Left hindlimb (tissue), 1 donor: ENCODE measurements at regions not wholly inside any gene's neighbourhood (a gene's known extent, or its start where the extent isn't known, plus 50 kb on each side); places are given as distances from the start of the nearest gene placed in this dataset.
"Not testable (repeated sequence)": the region's sequence is repeated elsewhere in the genome, so short reads cannot be mapped to it uniquely, and the experiment has no call there.

ENCODE experiments used
- DNase-seq: peaks from one replicate; pipeline ENCODE4 v3.0.0-alpha.2; 2018

DNA sequence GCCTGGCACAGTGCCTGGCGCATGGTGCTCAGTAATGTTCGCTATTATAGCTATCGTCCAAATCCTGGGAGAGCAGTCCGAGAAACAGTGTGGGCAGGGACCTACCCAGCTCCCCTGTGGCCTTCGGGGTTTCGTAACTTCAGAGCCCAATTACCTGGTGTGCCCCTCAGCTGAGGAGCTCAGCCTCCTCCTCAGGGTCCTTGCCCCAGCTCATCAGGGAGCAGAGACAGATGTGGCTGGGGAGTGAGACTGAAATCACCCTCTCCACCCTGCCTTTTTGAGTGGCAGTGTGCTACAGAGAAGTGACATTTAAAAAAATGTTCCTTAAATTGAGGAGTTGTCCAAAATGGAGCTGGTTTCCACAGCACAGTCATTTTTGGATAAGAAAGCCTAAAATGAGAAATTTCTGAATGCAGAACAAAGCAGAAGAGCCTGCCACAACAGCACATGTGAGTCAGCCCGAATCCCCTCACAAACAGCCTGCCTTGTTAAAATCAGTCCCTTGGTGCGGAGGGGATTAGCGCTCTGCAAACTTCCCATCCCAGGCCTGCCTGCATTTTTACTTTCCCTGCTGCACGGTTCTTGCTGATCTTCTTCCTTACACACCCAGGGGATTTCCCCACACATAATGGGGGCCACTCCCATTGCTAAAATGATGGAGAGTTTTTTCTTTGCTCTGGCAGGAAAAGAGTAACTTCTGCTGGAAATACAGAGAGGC is 78.1 kb upstream of the PITX1 start:
- DNase-seq = peak; percentile 89

DNA sequence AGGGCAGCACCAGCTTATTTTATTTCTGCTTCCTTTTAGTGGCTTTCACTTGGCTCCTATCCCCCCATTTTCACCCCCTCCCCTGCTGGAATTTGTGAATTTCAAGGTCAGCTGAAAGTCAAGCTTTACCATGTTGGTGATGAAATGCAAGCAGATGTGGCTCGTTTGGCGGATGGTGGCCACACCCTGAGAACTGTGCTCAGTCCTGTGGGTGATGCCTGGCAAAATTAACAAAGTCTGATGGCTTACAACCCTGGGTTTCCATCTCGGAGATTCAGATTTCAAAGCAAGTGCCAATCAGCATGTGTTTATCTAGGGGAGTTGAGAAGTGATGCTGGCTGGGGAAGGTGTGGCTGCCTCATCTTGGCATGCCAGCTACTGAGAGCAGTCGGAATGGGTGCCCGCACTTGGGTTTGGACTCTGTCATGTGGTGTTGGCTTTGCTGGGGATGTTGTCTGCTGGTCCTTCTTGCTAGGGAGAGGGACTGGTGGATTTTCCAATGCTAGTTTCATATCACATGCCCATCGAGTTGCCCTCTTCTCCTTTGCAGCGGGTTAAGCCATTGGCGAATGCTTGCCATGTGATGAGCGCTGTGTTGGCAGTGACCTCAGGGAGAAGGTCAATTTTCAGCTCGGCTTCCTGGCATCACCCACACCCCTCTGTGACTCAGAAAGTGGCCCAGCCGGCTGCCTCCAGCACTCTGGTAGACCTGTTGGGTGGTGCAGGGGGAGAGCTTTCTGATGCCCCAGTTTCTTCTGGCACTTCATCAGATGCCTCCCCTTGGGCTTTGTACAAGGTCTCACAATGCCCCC is 77.0 kb upstream of the PITX1 start:
- DNase-seq = no peak

GRCh38 chr5:135108992-135109391 is 75.0 kb upstream of the PITX1 start:
- no peak for DNase-seq

- no peak for DNase-seq
Observed at GRCh38 chr5:135108569-135108968, 74.5 kb upstream of the PITX1 start.

DNA sequence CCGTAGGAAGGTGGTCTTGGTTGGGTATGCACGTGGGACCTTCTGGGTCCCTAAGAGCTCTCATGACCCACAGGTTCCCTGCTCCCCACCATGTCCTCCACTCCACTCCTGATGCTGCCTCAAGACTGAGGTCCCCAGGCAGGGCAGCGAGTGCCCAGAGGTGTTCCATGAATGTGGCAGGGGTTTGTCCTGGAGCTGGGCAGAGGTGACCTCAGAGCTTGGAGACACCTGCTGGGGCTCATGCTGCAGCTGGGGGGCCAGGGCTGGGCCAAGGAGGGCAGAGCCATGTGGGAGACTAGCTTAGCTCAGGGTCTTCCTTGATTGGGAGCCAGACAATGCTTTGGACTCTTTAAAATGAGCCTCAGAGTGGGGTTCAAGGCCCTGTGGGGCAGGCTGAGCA is 74.0 kb upstream of the PITX1 start:
- DNase-seq = no peak

DNA sequence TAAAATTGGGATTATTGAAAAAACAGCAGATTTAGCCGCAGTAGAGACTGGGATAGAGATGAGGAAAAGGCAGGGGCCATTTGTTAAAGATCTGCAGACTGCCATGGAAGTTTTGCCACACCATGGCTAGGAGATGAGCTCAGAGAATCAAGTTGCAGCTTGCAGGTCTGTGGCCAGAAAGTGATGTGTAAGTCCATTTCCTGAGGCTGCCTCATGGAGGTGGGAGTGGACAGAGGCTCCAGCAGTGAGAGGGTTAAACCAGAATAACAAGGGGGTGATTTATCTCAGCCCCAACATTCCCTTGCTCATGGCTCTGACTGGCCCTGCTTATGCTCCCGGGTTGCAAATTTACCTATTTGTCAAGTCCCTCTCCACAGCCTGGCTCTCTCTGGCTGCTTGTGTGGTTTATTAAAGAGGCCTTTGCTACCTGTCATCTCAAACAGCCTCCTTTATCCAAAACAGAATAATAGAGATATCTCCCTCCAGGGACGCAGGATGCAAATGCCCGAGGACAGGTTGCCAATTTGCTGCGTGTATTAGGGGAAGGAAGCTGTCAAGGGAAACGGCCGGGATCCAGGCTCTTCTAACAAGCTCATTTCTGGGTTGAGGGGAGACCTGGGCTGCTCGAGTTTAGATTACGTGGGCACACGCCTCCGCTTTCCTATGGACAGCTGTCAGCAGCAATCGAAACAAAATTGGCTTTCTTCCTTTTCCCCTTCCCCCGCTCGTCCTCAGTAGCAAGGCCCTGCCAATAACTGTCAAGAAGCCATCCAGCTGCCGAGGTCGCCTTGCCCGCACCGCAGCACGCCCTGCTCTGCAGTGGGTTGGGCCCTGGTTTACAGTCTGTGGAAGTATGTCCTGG is 72.8 kb upstream of the PITX1 start:
- no peak for DNase-seq

GRCh38 chr5:135106136-135106535 is 72.1 kb upstream of the PITX1 start:
- no peak for DNase-seq

- no peak for DNase-seq
Observed at GRCh38 chr5:135105105-135105484, 71.1 kb upstream of the PITX1 start.

GRCh38 chr5:135103575-135103853 is 69.5 kb upstream of the PITX1 start:
- no peak for DNase-seq

- no peak for DNase-seq
Observed at GRCh38 chr5:135102716-135103574, 68.9 kb upstream of the PITX1 start.

GRCh38 chr5:135100431-135100830 is 66.4 kb upstream of the PITX1 start:
- no peak for DNase-seq

DNA sequence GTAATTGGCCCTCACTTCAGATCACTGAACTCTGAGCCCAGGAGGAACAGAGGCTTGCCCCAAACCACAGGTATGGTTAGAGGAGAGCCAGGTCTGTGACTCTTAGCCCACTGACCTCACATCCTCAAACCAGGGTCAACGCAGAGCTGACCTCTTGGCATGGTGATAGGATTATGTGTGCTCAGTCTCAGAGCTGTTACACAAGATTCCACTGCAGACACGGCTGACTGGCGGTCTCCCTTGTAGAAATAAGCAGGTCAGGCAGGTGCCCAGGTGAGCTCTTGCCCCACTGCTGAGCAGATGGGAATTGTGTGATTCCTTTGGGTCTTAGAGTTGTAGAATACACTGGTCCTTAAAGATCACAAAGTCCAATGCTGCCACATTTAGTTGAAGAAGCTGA is 66.0 kb upstream of the PITX1 start:
- no peak for DNase-seq

DNA sequence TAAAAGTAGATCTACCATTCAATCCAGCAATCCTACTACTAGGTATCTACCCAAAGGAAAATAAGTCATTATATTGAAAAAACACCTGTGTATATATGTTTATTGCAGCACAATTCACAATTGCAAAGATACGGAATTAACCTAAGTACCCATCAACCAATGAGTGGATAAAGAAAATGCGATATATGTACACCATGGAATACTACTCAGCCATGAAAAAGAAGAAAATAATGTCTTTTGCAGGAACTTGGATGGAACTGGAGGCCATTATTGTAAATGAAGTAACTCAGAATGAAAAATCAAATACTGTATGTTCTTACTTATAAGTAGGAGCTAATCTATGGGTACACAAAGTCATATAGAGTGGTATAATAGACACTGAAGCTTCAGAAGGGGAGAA is 63.4 kb upstream of the PITX1 start:
- DNase-seq = no peak

DNA sequence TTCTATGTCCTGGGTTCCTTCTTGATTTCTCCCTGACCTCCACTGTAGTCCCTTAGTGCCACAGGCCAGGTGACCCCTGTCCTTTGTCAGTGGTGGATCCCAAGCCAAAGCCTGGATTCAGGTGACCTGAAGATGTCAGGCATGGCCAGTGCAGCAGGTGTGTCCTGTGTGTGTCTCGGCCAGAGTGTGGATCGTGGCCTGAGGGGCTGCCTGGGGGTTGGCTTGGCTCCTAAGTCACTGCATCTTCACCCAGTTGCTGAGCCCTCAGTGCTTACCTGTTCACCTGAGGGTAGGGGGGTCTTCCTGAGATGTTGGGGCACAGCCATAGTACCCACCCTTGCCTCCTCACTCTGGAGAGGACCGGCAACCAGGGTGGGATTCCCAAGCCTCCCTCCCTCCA is 61.8 kb upstream of the PITX1 start:
- DNase-seq = no peak

DNA sequence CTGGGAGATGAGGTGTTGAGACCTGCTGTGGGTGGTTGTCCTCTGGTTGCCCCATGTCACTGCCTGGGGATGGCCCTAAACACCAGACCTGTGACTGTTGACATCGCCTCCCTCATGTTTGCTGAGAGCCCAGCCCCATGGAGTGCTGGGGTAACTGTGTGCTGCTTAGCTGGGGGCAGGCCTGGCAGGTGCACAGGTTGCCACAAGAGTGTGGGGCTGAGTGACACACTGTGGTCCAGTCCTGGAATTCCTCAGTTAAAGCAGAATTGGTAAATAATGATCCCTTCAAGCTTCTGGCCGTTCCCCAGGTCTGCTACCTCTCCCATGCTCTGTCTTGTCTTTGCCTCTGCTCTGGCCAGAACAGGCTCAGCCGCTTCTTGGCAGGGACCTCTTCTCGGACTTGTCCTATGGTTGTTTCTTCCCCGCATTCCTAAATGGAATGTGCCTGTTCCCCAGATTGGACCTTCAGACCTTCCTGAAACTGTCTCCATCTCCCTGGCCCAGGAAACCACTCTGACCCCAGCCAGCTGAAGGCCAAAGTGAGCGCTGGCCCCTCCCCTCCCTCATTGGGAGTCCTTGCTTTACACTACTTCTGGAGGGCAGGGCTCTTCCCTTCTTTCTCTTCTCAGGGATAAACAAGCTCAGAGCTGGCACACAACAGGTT is 61.2 kb upstream of the PITX1 start:
- DNase-seq = no peak

- no peak for DNase-seq
Observed at GRCh38 chr5:135094339-135095051, 60.5 kb upstream of the PITX1 start.

DNA sequence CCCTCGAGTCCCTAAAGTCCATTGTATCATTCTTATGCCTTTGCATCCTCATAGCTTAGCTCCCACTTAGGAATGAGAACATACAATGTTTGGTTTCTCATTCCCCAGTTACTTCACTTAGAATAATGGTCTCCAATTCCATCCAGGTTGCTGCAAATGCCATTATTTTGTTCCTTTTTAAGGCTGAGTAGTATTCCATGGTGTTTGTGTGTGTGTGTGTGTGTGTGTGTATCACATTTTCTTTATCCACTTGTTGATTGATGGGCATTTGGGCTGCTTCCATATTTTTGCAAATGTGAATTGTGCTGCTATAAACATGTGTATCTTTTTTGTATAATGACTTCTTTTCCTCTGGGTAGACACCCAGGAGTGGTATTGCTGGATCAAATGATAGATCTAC is 59.5 kb upstream of the PITX1 start:
- not testable (repeated sequence) for DNase-seq

DNA sequence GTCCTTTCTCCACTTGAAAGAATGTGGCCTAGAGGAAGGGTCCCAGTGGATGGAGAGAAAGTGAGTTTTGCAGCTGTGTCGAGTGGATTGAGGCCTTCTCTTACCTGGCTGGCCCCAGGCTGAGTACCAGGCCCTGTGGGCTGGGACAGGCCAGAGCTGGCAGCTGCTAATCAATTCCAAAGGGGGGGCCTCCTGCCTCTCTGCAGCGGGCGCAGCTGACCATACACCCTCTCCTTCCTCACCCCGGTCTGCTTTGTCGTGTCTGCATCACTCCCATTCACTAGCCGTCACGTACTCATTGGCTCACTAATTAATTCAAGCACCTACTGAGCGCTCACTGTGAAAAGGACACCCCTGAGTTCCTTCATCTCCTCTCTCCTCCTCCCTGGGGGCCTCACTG is 58.4 kb upstream of the PITX1 start:
- no peak for DNase-seq

GRCh38 chr5:135091286-135091685 is 57.3 kb upstream of the PITX1 start:
- DNase-seq = no peak

DNA sequence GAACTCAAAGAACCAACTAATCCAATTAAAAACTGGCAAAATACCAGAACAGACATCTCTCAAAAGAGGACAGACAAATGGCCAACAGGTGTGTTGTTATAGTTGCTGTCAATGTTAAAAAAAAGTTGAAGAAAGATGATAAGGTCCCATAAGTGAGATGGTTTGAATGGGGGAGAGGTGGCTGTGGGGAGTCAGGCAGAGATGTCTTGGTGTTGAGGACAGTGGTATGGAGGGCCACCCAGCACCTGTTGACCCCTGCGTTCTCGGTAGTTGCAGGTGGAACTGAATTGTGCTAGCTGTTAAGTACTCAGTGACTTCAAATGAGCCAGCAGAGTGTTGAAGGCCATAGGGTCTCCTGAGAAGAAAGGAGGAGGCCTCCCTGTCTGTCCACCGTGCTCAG is 55.9 kb upstream of the PITX1 start:
- DNase-seq = no peak

GRCh38 chr5:135088911-135089310 is 54.9 kb upstream of the PITX1 start:
- DNase-seq = no peak

DNA sequence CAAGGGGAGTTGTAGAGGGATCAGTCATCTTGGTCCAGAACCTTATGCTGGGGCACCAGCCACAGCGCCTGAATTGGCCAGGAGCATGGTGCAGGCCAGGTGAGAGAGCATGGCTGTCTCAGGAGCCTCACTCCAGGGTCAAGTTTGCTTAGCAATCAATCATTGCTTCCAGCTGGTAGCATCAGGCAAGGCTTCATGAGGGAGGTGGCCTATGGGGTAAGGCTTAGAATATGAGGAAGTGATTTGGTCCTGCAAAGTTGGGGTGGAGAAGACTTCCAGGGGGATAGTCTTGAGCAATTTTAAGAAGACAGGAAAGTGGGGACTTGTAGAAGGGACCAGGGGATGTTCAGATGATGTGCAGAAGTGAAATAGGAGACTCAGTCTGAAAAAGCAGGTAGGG is 53.9 kb upstream of the PITX1 start:
- no peak for DNase-seq
